ENCODE measurements at regions not wholly inside any gene's neighbourhood (a gene's known extent, or its start where the extent isn't known, plus 50 kb on each side); places are given as distances from the start of the nearest gene placed in this dataset.

DNA sequence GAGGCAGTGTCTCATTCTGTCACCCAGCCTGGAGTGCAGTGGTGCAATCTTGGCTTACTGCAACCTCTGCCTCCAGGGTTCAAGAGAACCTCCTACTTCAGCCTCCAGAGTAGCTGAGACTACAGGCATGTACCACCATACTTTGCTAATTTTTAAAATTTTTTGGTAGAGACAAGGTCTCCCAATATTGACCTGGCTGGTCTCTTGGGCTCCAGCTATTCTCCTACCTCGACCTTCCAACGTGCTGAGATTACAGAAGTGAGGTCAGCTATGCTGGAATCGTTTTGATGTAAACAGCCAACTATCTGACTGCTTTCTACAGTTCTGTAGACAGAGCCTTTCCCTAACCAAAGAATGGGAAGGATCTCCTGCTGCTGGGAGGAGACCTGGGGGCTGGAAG, 375.8 kb downstream of the GATA3 start:
- no peak for TF ChIP-seq CTCF (IDR thresholded peaks at IDR 0.05)
- ATAC-seq (ENCODE audit: low FRiP score) (no peak), DNase-seq (ENCODE audit: low spot score) (no peak)

- no peak for TF ChIP-seq CTCF (IDR thresholded peaks at IDR 0.05)
- ATAC-seq (ENCODE audit: low FRiP score) = no peak
- no peak for DNase-seq (ENCODE audit: low spot score)
Measured at GRCh38 chr10:8431511-8431910, 377.0 kb downstream of the GATA3 start.

DNA sequence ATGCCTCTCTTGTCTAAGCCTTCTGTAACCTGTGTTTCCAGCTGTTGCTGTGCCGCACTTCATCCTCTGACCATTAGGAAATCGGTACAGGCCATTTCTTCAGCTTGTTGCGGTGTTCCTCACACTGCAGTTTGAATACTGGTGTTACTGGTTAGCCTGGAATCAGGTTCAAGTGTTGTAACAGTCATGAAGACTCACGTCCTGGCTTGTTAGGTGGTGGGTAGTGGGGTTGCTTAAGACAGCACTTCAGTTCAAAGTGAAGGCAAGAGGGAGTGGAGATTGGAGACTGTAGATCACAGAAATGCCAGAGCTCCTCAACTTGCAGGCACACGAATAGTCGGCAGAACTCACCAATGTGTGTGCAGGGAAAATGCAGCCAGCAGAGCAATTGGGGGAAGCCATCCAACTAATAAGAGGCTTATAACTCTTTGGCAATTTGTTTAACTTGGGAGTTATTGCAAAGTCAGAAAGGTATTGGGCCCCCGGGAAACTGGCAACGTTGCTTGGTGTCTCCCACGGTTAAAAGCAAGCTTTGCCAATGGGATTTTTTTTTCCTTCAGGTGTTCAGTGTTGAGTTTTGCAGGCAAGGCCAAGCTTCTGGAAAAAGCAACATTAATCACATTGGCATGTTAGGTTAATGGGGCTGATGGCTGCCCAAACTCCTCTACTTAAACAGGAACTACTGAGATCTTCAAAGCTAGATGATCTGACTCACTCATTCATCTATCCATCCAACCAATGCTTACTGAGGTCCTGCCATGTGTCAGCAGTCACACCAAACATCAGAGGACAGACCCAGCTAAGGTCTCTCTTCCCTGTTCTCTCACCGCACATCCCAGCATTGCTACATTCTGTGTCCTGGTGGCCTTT, 380.9 kb downstream of the GATA3 start:
- ATAC-seq (ENCODE audit: low FRiP score) (no peak), DNase-seq (ENCODE audit: low spot score) (no peak)
- TF ChIP-seq CTCF (IDR thresholded peaks at IDR 0.05) = no peak

DNA sequence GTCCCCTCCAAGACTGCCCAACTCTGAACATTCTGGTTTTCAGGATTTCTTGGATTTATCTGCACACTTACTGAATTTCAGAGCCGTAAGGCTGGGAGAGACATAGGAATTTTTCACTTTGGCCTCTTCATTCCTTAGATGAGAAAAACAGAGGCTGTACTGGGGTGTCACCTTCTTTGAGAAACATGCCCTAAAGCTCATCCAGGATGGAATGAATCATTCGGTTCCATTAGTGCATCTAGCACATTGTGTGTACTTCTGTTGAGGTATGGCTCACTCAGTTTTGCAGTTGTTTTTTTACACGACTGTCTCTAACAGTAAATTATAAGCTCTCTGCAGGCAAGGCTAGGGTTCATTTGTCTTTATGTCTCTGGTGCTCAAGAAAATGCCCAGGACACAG, 383.4 kb downstream of the GATA3 start:
- TF ChIP-seq CTCF (IDR thresholded peaks at IDR 0.05) = no peak
- ATAC-seq (ENCODE audit: low FRiP score) (no peak), DNase-seq (ENCODE audit: low spot score) (no peak)

- ATAC-seq (ENCODE audit: low FRiP score) = no peak
- TF ChIP-seq CTCF (IDR thresholded peaks at IDR 0.05) = no peak
- DNase-seq (ENCODE audit: low spot score) = no peak
Measured at GRCh38 chr10:8438603-8439002, 384.1 kb downstream of the GATA3 start.

GRCh38 chr10:8439040-8439439, 384.6 kb downstream of the GATA3 start:
- ATAC-seq (ENCODE audit: low FRiP score) (no peak), DNase-seq (ENCODE audit: low spot score) (no peak)
- TF ChIP-seq CTCF (IDR thresholded peaks at IDR 0.05) = no peak

DNA sequence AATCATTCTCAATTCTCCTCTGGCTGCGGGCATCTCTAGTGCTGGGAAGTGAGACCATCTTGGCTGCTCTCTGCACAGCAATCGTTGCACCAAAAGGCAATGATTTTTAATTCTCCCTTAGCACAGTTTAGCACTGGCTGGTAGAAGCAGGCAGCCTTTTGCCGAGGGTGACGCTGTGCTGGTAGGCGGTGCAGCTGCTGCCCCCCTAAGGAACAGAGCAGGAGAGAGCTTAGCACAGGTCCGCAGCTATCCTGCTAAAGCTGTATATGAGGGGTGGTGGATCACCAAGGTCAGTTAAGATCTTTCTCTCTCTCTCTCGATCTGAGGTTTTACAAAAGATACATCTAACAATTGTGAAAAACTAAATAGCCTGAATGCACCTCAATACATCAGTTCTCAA, 390.1 kb downstream of the GATA3 start:
- DNase-seq (ENCODE audit: low spot score) (no peak), ATAC-seq (ENCODE audit: low FRiP score) (no peak)
- no peak for TF ChIP-seq CTCF (IDR thresholded peaks at IDR 0.05)
